HuH-7.5 (cell line): ENCODE measurements at regions not wholly inside any gene's neighbourhood (a gene's known extent, or its start where the extent isn't known, plus 50 kb on each side); places are given as distances from the start of the nearest gene placed in this dataset.

Source experiments
- DNase-seq: peaks from one replicate; pipeline ENCODE4 v3.0.0; 2011; ENCODE audit warnings: low spot score

- no peak for DNase-seq
Measured at GRCh38 chr10:64219271-64220025, 698.2 kb downstream of the REEP3 start.

GRCh38 chr10:64234489-64234888 lies 713.3 kb downstream of the REEP3 start:
- no peak for DNase-seq

GRCh38 chr10:64257704-64258103 lies 736.5 kb downstream of the REEP3 start:
- DNase-seq = no peak

GRCh38 chr10:64261092-64261491 lies 739.9 kb downstream of the REEP3 start:
- DNase-seq = no peak

GRCh38 chr10:64261676-64262075 lies 740.5 kb downstream of the REEP3 start:
- DNase-seq = no peak

- no peak for DNase-seq
Measured at GRCh38 chr10:64265961-64266360, 744.8 kb downstream of the REEP3 start.

GRCh38 chr10:64271508-64271907 lies 750.3 kb downstream of the REEP3 start:
- DNase-seq = no peak

- no peak for DNase-seq
Measured at GRCh38 chr10:64271983-64272382, 750.8 kb downstream of the REEP3 start.

GRCh38 chr10:64275001-64275400 lies 753.8 kb downstream of the REEP3 start:
- DNase-seq = no peak

- DNase-seq = no peak
Measured at GRCh38 chr10:64275774-64276173, 754.6 kb downstream of the REEP3 start.

GRCh38 chr10:64277536-64277935 lies 756.3 kb downstream of the REEP3 start:
- no peak for DNase-seq

GRCh38 chr10:64283621-64284020 lies 762.4 kb downstream of the REEP3 start:
- no peak for DNase-seq

GRCh38 chr10:64286533-64286932 lies 765.3 kb downstream of the REEP3 start:
- DNase-seq = no peak

- DNase-seq = no peak
Measured at GRCh38 chr10:64288404-64288803, 767.2 kb downstream of the REEP3 start.

GRCh38 chr10:64303566-64303965 lies 782.4 kb downstream of the REEP3 start:
- DNase-seq = no peak

- no peak for DNase-seq
Measured at GRCh38 chr10:64306729-64307327, 785.6 kb downstream of the REEP3 start.

GRCh38 chr10:64312876-64313275 lies 791.7 kb downstream of the REEP3 start:
- no peak for DNase-seq

- DNase-seq = no peak
Measured at GRCh38 chr10:64313967-64314366, 792.8 kb downstream of the REEP3 start.

GRCh38 chr10:64316416-64316815 lies 795.2 kb downstream of the REEP3 start:
- DNase-seq = no peak

GRCh38 chr10:64316833-64317232 lies 795.6 kb downstream of the REEP3 start:
- no peak for DNase-seq

GRCh38 chr10:64320448-64320847 lies 799.2 kb downstream of the REEP3 start:
- DNase-seq = no peak

- no peak for DNase-seq
Measured at GRCh38 chr10:64329510-64329909, 808.3 kb downstream of the REEP3 start.

GRCh38 chr10:64332551-64332950 lies 811.4 kb downstream of the REEP3 start:
- DNase-seq = no peak

GRCh38 chr10:64334084-64334483 lies 812.9 kb downstream of the REEP3 start:
- no peak for DNase-seq
